Stomach smooth muscle (tissue), 2 donors: ENCODE measurements at regions not wholly inside any gene's neighbourhood (a gene's known extent, or its start where the extent isn't known, plus 50 kb on each side); places are given as distances from the start of the nearest gene placed in this dataset.
"Not testable (repeated sequence)": the region's sequence is repeated elsewhere in the genome, so short reads cannot be mapped to it uniquely, and the experiment has no call there.

Experiments used
- H3K27ac ChIP-seq: one replicate; pipeline ENCODE4 v1.7.0; 2013; ENCODE audit warnings: mild to moderate bottlenecking, low read length, inconsistent platforms
- H3K27me3 ChIP-seq, 2 donors: one replicate each; pipeline ENCODE4 v1.7.0; 2013; ENCODE audit warnings: low read length in 2 of 2; ENCODE audit not compliant: insufficient read depth in 2 of 2, control insufficient read depth in 1 of 2
- H3K36me3 ChIP-seq, 2 donors: one replicate each; pipeline ENCODE4 v1.7.0; 2013; ENCODE audit warnings: low read length in 2 of 2; ENCODE audit not compliant: control insufficient read depth in 2 of 2, insufficient read depth in 2 of 2
- H3K4me1 ChIP-seq: one replicate; pipeline ENCODE4 v1.7.0; 2013; ENCODE audit warnings: low read length; ENCODE audit not compliant: control insufficient read depth, insufficient read depth
- H3K4me3 ChIP-seq, 2 donors: one replicate each; pipeline ENCODE4 v1.7.0; 2013; ENCODE audit warnings: low read length in 2 of 2
- H3K9ac ChIP-seq, 2 donors: one replicate each; pipeline ENCODE4 v1.7.0; 2013; ENCODE audit warnings: low read length in 2 of 2, mild to moderate bottlenecking in 1 of 2
- H3K9me3 ChIP-seq, 2 donors: one replicate each; pipeline ENCODE4 v1.7.0; 2013; ENCODE audit warnings: low read length in 2 of 2; ENCODE audit not compliant: control insufficient read depth in 2 of 2
- donor health status: healthy.
- donor health status: Pancreatic carcinoma.

DNA sequence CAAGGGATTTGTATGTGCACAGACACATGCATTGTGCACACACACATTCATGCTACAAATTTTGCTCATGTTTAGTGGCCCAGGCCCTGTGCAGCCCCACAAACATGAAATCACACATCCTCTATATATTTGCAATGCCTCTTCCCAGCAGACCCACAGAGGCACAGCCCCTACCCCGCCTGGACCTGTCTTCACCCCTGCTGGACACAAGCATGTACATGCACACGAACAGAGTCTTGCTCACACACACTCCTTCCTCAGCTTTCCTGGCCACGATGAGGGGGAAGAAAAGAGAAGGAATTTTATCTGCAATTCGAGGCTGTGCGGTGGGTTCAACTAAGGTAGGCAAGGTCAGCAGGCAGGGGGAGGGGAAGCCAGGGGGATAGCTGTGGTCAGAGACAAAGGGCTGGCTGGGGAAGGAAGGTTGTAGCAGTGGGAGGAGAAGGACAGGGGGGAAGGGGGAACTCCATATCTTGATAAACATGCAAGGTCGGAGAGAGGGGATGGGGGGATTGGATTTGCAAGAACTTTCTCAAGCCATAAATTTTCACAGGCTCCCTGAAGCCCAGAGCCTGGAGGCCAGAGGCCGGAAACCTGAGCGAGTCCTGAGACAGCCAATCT is 156.4 kb downstream of the EFNB1 start:
- H3K4me3 ChIP-seq = no peak overlapping the region
- no peaks in the 10 kb centered on the region for H3K9me3 ChIP-seq
- peaks cover 3% of the 10 kb centered on the region for H3K4me1 ChIP-seq
- peaks cover 0 to 18% of the 10 kb centered on the region in 2 donors for H3K27me3 ChIP-seq
- no peak overlapping the region for H3K27ac ChIP-seq
- H3K36me3 ChIP-seq = no peaks in the 10 kb centered on the region
- no peak overlapping the region for H3K9ac ChIP-seq

DNA sequence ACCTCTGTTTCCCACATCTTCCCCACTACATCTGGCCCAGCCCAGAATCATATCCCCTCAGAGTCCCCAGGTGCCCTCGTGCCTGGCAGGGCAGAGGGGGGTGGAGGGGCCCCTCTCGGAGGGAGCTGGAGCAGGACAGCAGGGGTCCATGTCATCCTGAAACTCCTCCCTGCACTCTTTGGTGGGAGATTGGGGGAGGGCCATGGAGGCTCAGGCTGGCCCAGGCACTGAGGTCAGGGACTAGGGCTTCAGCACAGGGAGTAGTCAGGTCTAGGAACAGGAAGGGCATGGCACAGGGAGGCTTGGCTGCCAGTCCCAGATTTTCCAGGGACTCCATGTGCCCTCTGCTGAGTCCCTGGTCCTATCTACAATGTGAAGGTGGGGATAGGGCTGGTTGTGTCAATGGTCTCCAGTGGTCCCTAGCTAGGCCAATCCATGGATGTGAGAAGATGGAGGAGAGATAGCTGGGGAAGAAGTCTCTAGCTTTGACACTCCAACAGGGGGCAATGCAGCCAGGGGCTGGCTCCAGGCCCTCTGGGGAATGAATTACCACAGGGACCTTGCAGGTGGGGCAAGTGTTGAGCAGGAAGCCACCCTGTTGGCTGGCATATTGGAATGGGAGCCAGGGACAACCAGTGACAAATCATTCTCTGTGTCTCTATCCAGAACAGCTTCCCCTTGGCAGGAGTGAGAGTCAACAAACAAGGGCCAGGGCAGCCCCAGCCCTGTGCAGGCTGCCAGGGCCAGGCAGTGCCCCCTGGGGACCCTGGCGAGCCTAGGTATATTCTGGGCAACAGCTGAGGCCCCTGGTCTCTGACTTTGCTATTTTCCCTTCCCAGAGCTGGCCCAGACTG is 154.4 kb downstream of the EFNB1 start:
- Histone ChIP-seq H3K4me1 (peaks cover 11% of the 10 kb centered on the region), H3K36me3 (no peaks in the 10 kb centered on the region), H3K4me3 (no peak overlapping the region), H3K9me3 (no peaks in the 10 kb centered on the region), H3K9ac (no peak overlapping the region), H3K27me3 (peaks cover 0 to 22% of the 10 kb centered on the region in 2 donors), H3K27ac (no peak overlapping the region)

DNA sequence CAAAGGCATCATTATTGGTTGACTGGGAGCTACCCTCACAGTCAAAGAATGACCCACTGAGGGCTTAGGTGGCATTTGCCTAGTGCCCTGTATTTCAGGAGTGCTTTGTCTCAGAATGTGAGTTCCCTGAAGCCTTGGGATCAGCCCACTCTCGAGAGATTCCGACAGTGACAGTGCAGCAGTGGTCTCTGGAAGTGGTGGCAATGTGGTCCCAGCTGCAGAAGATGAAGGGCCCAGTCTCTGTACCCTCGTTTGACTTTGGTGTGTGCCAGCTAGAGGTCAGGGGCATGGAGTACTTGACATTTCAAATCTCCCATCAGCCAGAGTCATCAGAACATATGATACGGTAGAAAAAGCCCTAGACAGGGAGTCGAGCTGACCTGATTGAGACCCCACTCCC is 153.7 kb downstream of the EFNB1 start:
- Histone ChIP-seq H3K36me3 (no peaks in the 10 kb centered on the region), H3K9ac (no peak overlapping the region), H3K9me3 (no peaks in the 10 kb centered on the region), H3K4me3 (no peak overlapping the region), H3K27ac (no peak overlapping the region), H3K4me1 (peaks cover 13% of the 10 kb centered on the region), H3K27me3 (peaks cover 0 to 22% of the 10 kb centered on the region in 2 donors)

DNA sequence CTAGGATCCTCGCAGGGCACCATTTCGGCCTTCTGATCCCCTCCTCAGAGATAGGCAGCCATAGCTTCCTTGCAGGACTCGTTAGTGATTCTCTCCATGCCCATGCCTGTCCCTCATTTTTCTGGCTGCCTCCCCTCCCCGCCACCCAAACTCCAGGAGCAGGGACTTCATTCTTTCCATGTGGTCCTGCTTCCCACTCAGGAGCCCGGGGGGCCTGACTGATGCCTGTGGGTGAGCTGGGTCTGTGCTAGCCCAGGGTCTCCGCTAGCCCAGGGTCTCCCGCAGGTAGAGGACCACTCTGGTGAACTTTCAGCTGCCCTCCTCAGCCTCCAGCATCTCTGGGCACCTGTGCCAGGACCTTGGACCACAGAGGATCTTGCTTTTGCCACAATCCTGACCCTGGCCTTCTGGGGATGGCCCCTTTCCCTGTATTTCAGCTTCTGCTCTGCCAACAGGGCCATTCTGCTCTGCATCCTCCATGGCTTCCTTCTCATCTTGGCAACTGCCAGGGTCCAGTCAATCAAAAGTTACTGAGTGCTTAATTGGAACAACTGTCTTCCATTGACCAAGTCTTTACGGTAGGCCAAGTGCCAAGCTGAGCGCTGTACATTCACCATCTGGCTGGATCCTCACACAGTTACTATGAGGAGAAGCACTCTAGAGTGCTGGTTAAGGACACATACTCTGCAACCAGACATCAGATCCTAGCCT is 152.2 kb downstream of the EFNB1 start:
- H3K27ac ChIP-seq = no peak overlapping the region
- H3K4me1 ChIP-seq = peaks cover 13% of the 10 kb centered on the region
- no peak overlapping the region for H3K4me3 ChIP-seq
- no peaks in the 10 kb centered on the region for H3K36me3 ChIP-seq
- no peak overlapping the region for H3K9ac ChIP-seq
- H3K9me3 ChIP-seq = no peaks in the 10 kb centered on the region
- peaks cover 0 to 17% of the 10 kb centered on the region in 2 donors for H3K27me3 ChIP-seq

DNA sequence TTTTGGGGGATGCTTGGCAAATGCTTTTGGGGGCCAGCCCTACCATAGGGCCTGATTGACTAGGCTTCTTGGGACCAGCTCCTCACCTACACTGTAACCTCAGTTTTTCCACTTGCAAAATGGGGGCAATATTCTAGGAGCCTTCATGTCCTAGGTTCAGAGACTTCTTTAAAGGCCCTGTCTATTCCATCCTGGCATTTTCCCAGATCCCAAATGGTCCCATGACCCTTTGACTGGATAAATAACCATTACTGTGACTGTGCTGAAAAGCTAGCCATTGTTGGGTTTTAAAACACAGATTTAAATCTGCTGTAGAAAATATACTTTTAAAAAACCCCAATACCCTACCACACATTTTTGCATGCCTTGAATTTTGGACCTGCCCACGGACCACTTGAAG is 149.8 kb downstream of the EFNB1 start:
- Histone ChIP-seq H3K36me3 (no peaks in the 10 kb centered on the region), H3K4me3 (no peak overlapping the region), H3K27me3 (peaks cover 0 to 13% of the 10 kb centered on the region in 2 donors), H3K27ac (no peak overlapping the region), H3K9ac (no peak overlapping the region), H3K4me1 (peaks cover 13% of the 10 kb centered on the region), H3K9me3 (no peaks in the 10 kb centered on the region)

DNA sequence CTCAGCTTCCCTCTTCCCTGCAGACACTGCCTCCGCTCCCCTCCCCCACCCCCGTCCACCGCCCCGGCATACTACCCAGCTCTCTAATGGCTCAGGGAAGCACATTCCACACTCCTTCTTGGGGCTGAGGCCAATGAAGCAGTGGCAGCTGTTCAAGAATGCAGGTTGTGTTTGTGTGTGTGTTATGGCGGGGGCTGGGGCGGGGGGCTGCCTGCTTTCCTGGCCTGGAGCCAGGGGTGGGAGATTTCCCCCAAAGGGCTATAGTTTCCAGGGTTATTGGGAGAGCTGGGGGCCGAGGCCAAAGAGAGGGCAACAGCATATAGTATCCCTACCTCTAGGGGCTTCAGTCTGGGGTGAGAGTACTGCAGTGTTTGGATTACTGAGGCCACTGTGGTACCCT is 149.4 kb downstream of the EFNB1 start:
- H3K9ac ChIP-seq = no peak overlapping the region
- H3K4me3 ChIP-seq = no peak overlapping the region
- no peak overlapping the region for H3K27ac ChIP-seq
- H3K36me3 ChIP-seq = no peaks in the 10 kb centered on the region
- H3K9me3 ChIP-seq = no peaks in the 10 kb centered on the region
- H3K4me1 ChIP-seq = peaks cover 13% of the 10 kb centered on the region
- H3K27me3 ChIP-seq = peaks cover 0 to 9% of the 10 kb centered on the region in 2 donors

DNA sequence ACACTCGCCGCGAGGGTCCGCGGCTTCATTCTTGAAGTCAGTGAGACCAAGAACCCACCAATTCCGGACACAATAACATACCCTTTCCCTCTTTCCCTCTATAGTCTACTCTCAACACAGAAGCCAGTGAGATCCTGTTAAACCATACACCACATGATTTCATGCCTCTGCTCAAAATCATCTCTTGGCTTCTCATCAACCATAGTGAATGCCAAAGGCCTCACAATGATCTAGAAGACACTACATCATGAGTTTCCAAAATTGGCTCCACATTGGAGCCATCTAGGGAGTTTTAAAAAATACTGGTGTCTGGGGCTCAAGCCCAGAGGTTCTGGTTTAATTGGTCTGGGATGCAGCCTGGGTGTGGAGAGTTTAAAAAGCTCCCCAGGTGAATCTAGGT is 124.5 kb downstream of the EFNB1 start:
- H3K27ac ChIP-seq = no peak overlapping the region
- peaks cover 0 to 7% of the 10 kb centered on the region in 2 donors for H3K27me3 ChIP-seq
- H3K4me1 ChIP-seq = no peaks in the 10 kb centered on the region
- no peaks in the 10 kb centered on the region for H3K36me3 ChIP-seq
- peaks cover 0 to 2% of the 10 kb centered on the region in 2 donors for H3K9me3 ChIP-seq
- no peak overlapping the region for H3K4me3 ChIP-seq
- H3K9ac ChIP-seq = no peak overlapping the region

DNA sequence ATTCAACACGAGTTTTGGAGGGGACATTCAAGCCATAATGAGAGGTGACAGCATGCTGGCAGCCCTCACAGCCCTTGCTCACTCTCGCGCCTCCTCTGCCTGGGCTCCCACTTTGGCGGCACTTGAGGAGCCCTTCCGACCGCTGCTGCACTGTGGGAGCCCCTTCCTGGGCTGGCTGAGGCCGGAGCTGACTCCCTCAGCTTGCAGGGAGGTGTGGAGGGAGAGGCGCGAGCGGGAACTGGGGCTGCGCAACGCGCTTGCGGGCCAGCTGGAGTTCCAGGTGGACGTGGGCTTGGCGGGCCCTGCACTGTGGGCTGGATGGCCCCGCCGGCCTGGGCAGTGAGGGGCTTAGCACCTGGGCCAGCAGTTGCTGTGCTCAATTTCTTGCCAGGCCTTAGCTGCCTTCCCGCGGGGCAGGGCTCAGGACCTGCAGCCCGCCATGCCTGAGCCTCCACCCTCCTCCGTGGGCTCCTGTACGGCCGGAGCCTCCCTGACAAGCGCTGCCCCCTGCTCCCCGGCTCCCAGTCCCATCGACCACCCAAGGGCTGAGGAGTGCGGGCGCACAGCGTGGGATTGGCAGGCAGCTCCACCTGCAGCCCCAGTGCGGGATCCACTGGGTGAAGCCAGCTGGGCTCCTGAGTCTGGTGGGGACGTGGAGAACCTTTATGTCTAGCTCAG is 123.3 kb downstream of the EFNB1 start:
- not testable (repeated sequence) for H3K4me3 ChIP-seq, H3K4me1 ChIP-seq, H3K36me3 ChIP-seq, H3K9ac ChIP-seq, H3K27ac ChIP-seq, H3K9me3 ChIP-seq
- H3K27me3 ChIP-seq = peaks cover 0 to 11% of the 10 kb centered on the region in 2 donors

DNA sequence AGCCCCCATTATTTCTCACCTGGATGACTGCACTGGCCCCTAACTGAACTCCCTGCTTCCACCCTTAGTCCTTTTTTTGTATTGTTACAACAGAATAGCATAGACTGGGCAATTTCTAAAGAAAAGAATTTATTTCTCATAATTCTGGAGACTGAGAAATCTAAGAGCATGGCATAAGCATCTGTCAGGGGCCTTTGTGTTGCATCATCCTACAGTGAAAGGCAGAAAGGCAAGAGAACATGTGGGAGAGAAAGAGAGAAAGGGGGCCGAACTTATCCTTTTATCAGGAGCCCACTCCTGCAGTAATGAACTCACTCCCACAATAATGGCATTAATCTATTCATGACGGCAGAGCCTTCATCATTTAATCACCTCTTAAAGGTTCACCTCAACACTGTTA is 122.1 kb downstream of the EFNB1 start:
- Histone ChIP-seq H3K4me1 (no peaks in the 10 kb centered on the region), H3K36me3 (no peaks in the 10 kb centered on the region), H3K4me3 (no peak overlapping the region), H3K9me3 (peaks cover 0 to 2% of the 10 kb centered on the region in 2 donors), H3K27ac (no peak overlapping the region), H3K27me3 (peaks cover 0 to 11% of the 10 kb centered on the region in 2 donors), H3K9ac (no peak overlapping the region)

DNA sequence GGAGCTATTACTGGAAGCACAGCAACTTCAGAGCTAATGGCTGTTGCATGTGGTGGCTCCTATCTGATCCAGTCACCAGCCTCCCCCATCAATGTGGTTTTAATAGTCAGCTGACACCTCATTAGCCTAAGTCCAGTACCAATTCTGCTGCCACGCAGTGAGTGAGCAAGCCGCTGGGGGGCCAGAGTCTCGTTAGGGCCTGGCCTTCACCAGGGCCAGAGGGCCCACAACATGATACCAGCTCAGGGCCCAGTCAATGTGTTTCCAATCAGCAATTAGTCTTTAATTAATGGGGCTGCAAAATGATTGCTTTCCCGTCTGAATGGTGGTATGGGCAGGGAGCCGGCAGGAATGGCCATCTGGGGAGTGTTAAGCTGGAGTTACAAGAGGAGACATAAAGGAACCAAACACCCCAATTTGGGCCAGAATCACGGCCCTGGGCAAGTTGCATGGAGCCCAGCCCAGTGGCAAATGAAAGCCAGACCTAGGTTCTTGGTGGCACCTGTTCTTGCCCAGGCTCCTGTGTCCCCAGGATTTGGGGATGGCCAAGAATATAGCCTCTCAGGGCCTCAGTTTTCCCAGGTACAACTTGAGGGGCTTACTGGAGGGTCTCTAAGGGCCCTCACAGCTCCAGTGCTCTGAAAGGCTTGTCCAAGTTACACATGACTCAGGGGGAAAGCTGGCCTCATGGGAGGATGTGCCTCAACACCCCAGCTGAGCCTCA is 119.2 kb downstream of the EFNB1 start:
- no peaks in the 10 kb centered on the region for H3K36me3 ChIP-seq
- peaks cover 0 to 22% of the 10 kb centered on the region in 2 donors for H3K27me3 ChIP-seq
- H3K4me1 ChIP-seq = no peaks in the 10 kb centered on the region

More for the DNA sequence above, 119.2 kb downstream of the EFNB1 start:
- Histone ChIP-seq H3K27ac (no peak overlapping the region), H3K9me3 (no peaks in the 10 kb centered on the region), H3K4me3 (no peak overlapping the region), H3K9ac (no peak overlapping the region)
